ENCODE measurements at regions not wholly inside any gene's neighbourhood (a gene's known extent, or its start where the extent isn't known, plus 50 kb on each side); places are given as distances from the start of the nearest gene placed in this dataset.

DNA sequence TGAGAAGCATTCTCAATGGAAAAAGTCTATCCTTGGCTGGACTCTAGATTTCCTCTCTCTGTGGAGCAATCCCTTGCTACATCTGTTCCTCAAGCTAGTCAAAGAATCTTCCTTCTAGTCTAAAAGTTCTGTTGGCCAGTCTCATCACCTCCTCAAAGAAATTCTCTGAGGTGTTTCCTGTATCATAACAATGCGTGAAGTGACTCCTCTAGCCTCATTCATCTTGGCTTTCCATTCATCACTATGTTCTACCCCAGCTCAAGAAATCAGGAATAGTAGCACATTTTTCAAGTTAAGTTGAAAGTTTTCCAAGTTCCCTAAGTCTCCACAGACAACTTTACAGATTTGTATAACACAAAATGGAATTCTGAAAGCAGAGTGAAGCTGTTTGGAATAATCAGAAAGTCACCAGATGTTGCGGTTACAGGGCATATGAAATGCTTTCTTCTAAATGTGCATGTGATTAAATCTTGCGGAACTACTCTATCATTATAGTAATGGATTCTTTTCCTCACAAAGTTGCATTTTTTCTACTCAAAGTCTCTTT lies 176.6 kb upstream of the FREM1 start:
- H3K4me3 ChIP-seq (ENCODE audit: low read depth, low read length) = no peak overlapping the region
- no peak for DNase-seq (ENCODE audit: low read depth)
- TF ChIP-seq, protein P1, sequence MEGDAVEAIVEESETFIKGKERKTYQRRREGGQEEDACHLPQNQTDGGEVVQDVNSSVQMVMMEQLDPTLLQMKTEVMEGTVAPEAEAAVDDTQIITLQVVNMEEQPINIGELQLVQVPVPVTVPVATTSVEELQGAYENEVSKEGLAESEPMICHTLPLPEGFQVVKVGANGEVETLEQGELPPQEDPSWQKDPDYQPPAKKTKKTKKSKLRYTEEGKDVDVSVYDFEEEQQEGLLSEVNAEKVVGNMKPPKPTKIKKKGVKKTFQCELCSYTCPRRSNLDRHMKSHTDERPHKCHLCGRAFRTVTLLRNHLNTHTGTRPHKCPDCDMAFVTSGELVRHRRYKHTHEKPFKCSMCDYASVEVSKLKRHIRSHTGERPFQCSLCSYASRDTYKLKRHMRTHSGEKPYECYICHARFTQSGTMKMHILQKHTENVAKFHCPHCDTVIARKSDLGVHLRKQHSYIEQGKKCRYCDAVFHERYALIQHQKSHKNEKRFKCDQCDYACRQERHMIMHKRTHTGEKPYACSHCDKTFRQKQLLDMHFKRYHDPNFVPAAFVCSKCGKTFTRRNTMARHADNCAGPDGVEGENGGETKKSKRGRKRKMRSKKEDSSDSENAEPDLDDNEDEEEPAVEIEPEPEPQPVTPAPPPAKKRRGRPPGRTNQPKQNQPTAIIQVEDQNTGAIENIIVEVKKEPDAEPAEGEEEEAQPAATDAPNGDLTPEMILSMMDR (IDR thresholded peaks at IDR 0.05; ENCODE audit: low read depth, low read length, missing control alignments) = no peak

DNA sequence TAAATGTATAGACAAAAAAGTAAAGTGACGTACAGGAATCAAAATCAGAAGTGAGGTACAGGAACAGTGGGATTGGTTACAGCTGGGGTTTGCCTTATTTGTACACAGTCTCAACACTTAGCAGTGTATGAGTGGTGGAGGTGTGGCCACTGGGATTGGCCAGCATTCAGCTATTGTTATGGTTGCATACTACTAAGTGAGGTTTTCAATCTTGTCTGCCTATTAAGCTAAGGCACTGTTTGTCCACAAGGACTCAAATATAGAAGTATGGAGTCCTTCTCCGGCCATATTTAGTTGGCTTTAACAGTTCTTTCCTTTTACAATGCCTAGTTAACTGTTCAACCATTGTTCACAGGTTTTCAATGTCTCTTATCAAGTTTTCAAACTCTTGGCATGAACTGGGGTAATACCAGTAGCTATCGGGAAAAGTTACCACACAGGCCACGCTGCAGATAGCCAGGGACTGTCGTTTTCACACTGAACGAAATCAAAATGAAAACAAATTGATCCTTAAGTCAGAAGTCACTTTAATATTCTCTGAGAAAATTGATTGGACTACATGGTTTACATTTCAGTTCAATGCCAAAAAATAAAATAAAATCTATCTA lies 176.0 kb upstream of the FREM1 start:
- H3K4me3 ChIP-seq (ENCODE audit: low read depth, low read length) = no peak overlapping the region
- no peak for DNase-seq (ENCODE audit: low read depth)
- TF ChIP-seq, protein P1 (IDR thresholded peaks at IDR 0.05; ENCODE audit: low read depth, low read length, missing control alignments) = no peak

DNA sequence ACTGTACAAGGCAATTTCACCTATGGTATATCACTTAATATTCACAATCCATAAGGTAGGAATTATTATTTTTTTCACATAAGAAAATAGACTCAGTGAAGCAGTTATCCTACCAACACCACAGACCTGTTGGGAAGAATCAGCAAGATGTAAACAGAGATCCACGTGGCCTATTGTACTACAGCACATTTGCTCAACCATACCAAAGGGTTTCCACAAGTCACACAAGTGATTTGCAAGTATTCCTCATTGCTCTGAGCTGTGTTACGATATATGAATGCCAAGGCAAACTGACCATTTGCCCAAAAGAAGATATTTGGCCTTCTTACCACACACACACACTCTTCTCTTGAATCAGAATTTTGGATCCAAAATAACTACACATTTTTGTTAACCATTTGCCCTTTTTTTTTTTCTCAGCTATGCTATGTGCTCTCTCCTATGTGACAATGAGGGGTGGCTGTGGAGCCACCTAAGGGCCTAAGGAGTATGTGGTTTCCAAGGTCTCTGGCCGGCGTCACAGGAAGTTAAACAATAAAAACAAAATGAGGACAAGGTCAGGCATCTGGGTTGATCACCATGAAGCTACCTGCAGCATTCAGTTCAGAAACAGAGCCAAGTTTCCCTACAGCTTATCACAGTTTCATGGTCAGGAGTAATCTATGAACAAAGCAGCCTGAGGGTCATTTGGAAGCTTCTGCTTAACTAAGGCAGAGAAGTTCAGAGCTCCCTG lies 171.0 kb upstream of the FREM1 start:
- no peak for DNase-seq (ENCODE audit: low read depth)
- TF ChIP-seq, protein P1 (IDR thresholded peaks at IDR 0.05; ENCODE audit: low read depth, low read length, missing control alignments) = no peak

DNA sequence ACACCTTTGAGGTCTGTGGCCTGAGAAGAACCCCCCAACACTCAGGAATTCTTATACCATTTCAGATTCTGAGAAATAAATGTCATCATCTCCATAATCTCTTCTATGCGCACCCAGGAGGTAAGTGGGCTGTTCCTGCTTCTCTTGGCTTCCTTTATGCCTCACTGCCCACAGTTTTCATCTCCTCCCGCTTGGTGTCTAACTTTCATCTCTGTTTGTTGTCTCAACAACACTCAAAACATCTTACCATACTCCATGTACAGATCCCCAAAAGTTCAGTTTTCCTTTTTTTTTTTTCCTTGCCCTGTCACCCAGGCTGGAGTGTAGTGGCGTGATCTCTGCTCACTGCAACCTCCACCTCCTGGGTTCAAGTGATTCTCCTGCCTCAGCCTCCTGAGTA lies 170.2 kb upstream of the FREM1 start:
- no peak for DNase-seq (ENCODE audit: low read depth)
- no peak overlapping the region for H3K4me3 ChIP-seq (ENCODE audit: low read depth, low read length)
- TF ChIP-seq, protein P1 (IDR thresholded peaks at IDR 0.05; ENCODE audit: low read depth, low read length, missing control alignments) = no peak

More for the DNA sequence above, 171.0 kb upstream of the FREM1 start:
- no peak overlapping the region for H3K4me3 ChIP-seq (ENCODE audit: low read depth, low read length)

DNA sequence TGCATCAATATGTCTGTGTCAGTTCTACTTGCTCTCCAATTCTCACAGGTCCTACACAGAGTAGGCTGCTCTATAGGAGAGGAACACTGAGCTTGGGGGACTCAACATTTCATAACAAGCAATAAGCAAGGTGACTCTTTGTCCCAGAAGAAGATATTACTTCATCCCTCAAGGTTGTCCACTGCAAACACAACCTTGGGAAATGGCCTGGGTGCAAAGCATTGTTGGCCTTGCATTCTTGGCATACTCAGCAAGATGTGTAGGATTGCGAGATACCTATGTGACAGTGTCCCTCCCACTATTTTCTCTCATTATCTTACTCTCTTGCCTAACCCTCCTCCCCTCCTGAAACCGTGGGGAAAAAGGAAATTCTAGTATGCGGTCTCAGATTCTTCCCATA lies 169.8 kb upstream of the FREM1 start:
- TF ChIP-seq, protein P1 (IDR thresholded peaks at IDR 0.05; ENCODE audit: low read depth, low read length, missing control alignments) = no peak
- no peak for DNase-seq (ENCODE audit: low read depth)
- no peak overlapping the region for H3K4me3 ChIP-seq (ENCODE audit: low read depth, low read length)

DNA sequence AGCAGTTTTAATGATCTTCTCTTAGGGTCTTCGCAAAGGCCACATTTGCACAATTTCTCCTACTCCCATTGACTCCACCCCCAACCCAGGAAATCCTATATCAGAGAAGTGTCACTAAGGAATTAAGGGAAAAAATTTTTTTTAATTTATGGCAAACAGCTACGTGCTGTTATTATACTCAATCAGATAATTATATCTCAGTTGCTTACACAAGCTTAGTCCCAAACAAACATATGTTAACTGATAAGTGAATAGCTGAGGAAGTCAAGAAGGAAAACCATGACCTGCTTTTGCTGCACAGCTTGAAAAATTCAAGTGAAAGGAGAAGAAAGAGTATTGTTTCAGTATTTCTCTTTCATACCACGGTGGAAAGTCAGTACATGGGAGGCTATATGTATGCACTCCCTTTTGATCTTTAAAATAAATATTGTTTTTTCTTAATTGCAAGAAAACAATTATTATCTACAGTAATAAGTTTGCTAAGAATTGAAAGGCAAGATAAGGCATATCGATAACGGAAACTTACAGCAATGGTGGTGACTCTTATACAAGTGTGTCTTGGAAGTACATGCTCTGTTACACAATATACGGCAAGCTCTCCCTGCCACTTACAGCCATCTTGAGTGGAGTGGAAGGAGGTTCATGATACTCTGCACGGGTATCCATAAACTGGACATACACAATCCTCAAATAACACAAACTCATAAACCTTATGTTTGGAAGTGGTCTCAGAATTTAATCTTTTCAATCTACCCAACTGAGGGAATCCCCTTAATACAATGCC lies 167.9 kb upstream of the FREM1 start:
- TF ChIP-seq, protein P1 (IDR thresholded peaks at IDR 0.05; ENCODE audit: low read depth, low read length, missing control alignments) = no peak
- H3K4me3 ChIP-seq (ENCODE audit: low read depth, low read length) = no peak overlapping the region

More for the DNA sequence above, 167.9 kb upstream of the FREM1 start:
- no peak for DNase-seq (ENCODE audit: low read depth)
